ENCODE measurements at regions not wholly inside any gene's neighbourhood (a gene's known extent, or its start where the extent isn't known, plus 50 kb on each side); places are given as distances from the start of the nearest gene placed in this dataset.

GRCh38 chr16:9533042-9533441 lies 441.6 kb downstream of the HAPSTR1 start:
- no peak for DNase-seq

GRCh38 chr16:9534759-9535158 lies 443.3 kb downstream of the HAPSTR1 start:
- DNase-seq: no peak

- DNase-seq: no peak
Observed at GRCh38 chr16:9536905-9537304, 445.5 kb downstream of the HAPSTR1 start.

- DNase-seq: no peak
Observed at GRCh38 chr16:9539346-9539745, 447.9 kb downstream of the HAPSTR1 start.

- DNase-seq: no peak
Observed at GRCh38 chr16:9541723-9542122, 450.3 kb downstream of the HAPSTR1 start.

- no peak for DNase-seq
Observed at GRCh38 chr16:9542165-9542755, 450.8 kb downstream of the HAPSTR1 start.

GRCh38 chr16:9545522-9546437 lies 454.3 kb downstream of the HAPSTR1 start:
- DNase-seq: no peak

GRCh38 chr16:9546438-9546786 lies 455.0 kb downstream of the HAPSTR1 start:
- DNase-seq: no peak

- DNase-seq: no peak
Observed at GRCh38 chr16:9549487-9549886, 458.0 kb downstream of the HAPSTR1 start.

- no peak for DNase-seq
Observed at GRCh38 chr16:9555051-9555450, 463.6 kb downstream of the HAPSTR1 start.

GRCh38 chr16:9556949-9557665 lies 465.7 kb downstream of the HAPSTR1 start:
- no peak for DNase-seq

GRCh38 chr16:9557713-9558112 lies 466.3 kb downstream of the HAPSTR1 start:
- DNase-seq: no peak

GRCh38 chr16:9566099-9566498 lies 474.7 kb downstream of the HAPSTR1 start:
- DNase-seq: no peak

- DNase-seq: no peak
Observed at GRCh38 chr16:9567666-9568065, 476.2 kb downstream of the HAPSTR1 start.

- no peak for DNase-seq
Observed at GRCh38 chr16:9568261-9568660, 476.8 kb downstream of the HAPSTR1 start.

GRCh38 chr16:9570521-9570920 lies 479.1 kb downstream of the HAPSTR1 start:
- no peak for DNase-seq

GRCh38 chr16:9578459-9578858 lies 487.0 kb downstream of the HAPSTR1 start:
- DNase-seq: no peak

GRCh38 chr16:9580025-9580424 lies 488.6 kb downstream of the HAPSTR1 start:
- DNase-seq: no peak

GRCh38 chr16:9593440-9593839 lies 502.0 kb downstream of the HAPSTR1 start:
- DNase-seq: no peak

GRCh38 chr16:9594047-9594446 lies 502.6 kb downstream of the HAPSTR1 start:
- no peak for DNase-seq

- DNase-seq: no peak
Observed at GRCh38 chr16:9594946-9595345, 503.5 kb downstream of the HAPSTR1 start.

GRCh38 chr16:9595393-9595792 lies 503.9 kb downstream of the HAPSTR1 start:
- no peak for DNase-seq

GRCh38 chr16:9596788-9597187 lies 505.3 kb downstream of the HAPSTR1 start:
- no peak for DNase-seq
